22Rv1 (cell line): ENCODE measurements at regions not wholly inside any gene's neighbourhood (a gene's known extent, or its start where the extent isn't known, plus 50 kb on each side); places are given as distances from the start of the nearest gene placed in this dataset.
A peak's percentile ranks its signal among the peaks of the same experiment; 100 is the strongest.

ENCODE experiments used
- H3K27ac ChIP-seq: fragments of 450-650 bp; 2 replicates; pipeline ENCODE4 v1.5.1; 2017
- CTCF ChIP-seq: fragments of 450-650 bp; IDR thresholded peaks from 2 replicates; pipeline ENCODE4 v1.5.1; 2017; ENCODE audit warnings: mild to moderate bottlenecking
- ZFX ChIP-seq: fragments of 450-650 bp; IDR thresholded peaks from 2 replicates; pipeline ENCODE4 v1.6.1; 2017; ENCODE audit warnings: antibody characterized with exemption, borderline replicate concordance

- peak; percentile 67 for TF ChIP-seq CTCF
- TF ChIP-seq ZFX = no peak
- H3K27ac ChIP-seq = no peak overlapping the region
Measured at GRCh38 chr17:51487947-51488346, 227.6 kb downstream of the UTP18 start.

GRCh38 chr17:51491416-51491815 lies 231.1 kb downstream of the UTP18 start:
- no peak for TF ChIP-seq CTCF
- no peak for TF ChIP-seq ZFX
- no peak overlapping the region for H3K27ac ChIP-seq

GRCh38 chr17:51493206-51493605 lies 232.9 kb downstream of the UTP18 start:
- TF ChIP-seq CTCF (no peak), ZFX (no peak)

GRCh38 chr17:51496378-51496777 lies 236.0 kb downstream of the UTP18 start:
- TF ChIP-seq ZFX = no peak
- TF ChIP-seq CTCF = no peak
- no peak overlapping the region for H3K27ac ChIP-seq

More at GRCh38 chr17:51493206-51493605, 232.9 kb downstream of the UTP18 start:
- H3K27ac ChIP-seq = no peak overlapping the region

- TF ChIP-seq CTCF (no peak), ZFX (no peak)
- H3K27ac ChIP-seq = no peak overlapping the region
Measured at GRCh38 chr17:51499897-51500296, 239.6 kb downstream of the UTP18 start.

- TF ChIP-seq ZFX (no peak), CTCF (no peak)
Measured at GRCh38 chr17:51500454-51500853, 240.1 kb downstream of the UTP18 start.

GRCh38 chr17:51505450-51505849 lies 245.1 kb downstream of the UTP18 start:
- TF ChIP-seq CTCF (no peak), ZFX (no peak)
- no peak overlapping the region for H3K27ac ChIP-seq

More at GRCh38 chr17:51500454-51500853, 240.1 kb downstream of the UTP18 start:
- no peak overlapping the region for H3K27ac ChIP-seq
